ENCODE measurements at regions not wholly inside any gene's neighbourhood (a gene's known extent, or its start where the extent isn't known, plus 50 kb on each side); places are given as distances from the start of the nearest gene placed in this dataset.

GRCh38 chr9:85269811-85270210, 471.9 kb downstream of the AGTPBP1 start:
- CTCF ChIA-PET, result no interaction called here
- intact Hi-C loops (cut with micrococcal nuclease), result no loop called here
- H3K4me2 ChIP-seq (ENCODE audit: low read length), result no peak overlapping the region
- H3K9me3 ChIP-seq (ENCODE audit: low read length), result no peaks in the 10 kb centered on the region
- no peaks in the 10 kb centered on the region for H3F3A ChIP-seq (ENCODE audit: low read length, unreplicated experiment)
- no peaks in the 10 kb centered on the region for H4K20me1 ChIP-seq (ENCODE audit: low read length)
- H3K4me1 ChIP-seq (ENCODE audit: insufficient read depth, low read length), result no peaks in the 10 kb centered on the region
- TF ChIP-seq EZH2phosphoT487 (IDR thresholded peaks at IDR 0.05; ENCODE audit: borderline replicate concordance, low read length), result no peak
- no peak for TF ChIP-seq CTCF (conservative IDR thresholded peaks at IDR 0.05; ENCODE audit: low read depth, low read length)
- no peak for TF ChIP-seq EZH2 (IDR thresholded peaks at IDR 0.05; ENCODE audit: low read length, unreplicated experiment)
- ATAC-seq (no peak), DNase-seq (no peak)
- H2AFZ ChIP-seq (ENCODE audit: low read length), result no peak overlapping the region
- no peaks in the 10 kb centered on the region for H3K27me3 ChIP-seq (ENCODE audit: low read length)
- no TSS peak for BruUV-seq (replicated peaks)
- H3K79me2 ChIP-seq (ENCODE audit: low read length), result no peaks in the 10 kb centered on the region
- POLR2A ChIA-PET (ENCODE audit: unreplicated experiment), result no interaction called here
- H3K36me3 ChIP-seq (ENCODE audit: low read depth, low read length), result no peaks in the 10 kb centered on the region
- no peak overlapping the region for H3K27ac ChIP-seq (ENCODE audit: low read length)
- no peaks in the 10 kb centered on the region for H3K9me2 ChIP-seq (replicated peaks; ENCODE audit: low read length)
- H3K4me3 ChIP-seq (ENCODE audit: low read length), result no peak overlapping the region
- H3K9ac ChIP-seq (ENCODE audit: low read length), result no peak overlapping the region

GRCh38 chr9:85268131-85268530, 473.6 kb downstream of the AGTPBP1 start:
- POLR2A ChIA-PET (ENCODE audit: unreplicated experiment), result no interaction called here
- Histone ChIP-seq H3F3A (ENCODE audit: low read length, unreplicated experiment) (no peaks in the 10 kb centered on the region), H2AFZ (ENCODE audit: low read length) (no peak overlapping the region), H3K36me3 (ENCODE audit: low read depth, low read length) (no peaks in the 10 kb centered on the region), H3K9ac (ENCODE audit: low read length) (no peak overlapping the region), H3K27me3 (ENCODE audit: low read length) (no peaks in the 10 kb centered on the region), H3K4me3 (ENCODE audit: low read length) (no peak overlapping the region), H3K79me2 (ENCODE audit: low read length) (no peaks in the 10 kb centered on the region), H3K9me2 (replicated peaks; ENCODE audit: low read length) (no peaks in the 10 kb centered on the region), H3K4me2 (ENCODE audit: low read length) (no peak overlapping the region), H3K27ac (ENCODE audit: low read length) (no peak overlapping the region), H4K20me1 (ENCODE audit: low read length) (no peaks in the 10 kb centered on the region), H3K4me1 (ENCODE audit: insufficient read depth, low read length) (no peaks in the 10 kb centered on the region), H3K9me3 (ENCODE audit: low read length) (no peaks in the 10 kb centered on the region)
- TF ChIP-seq EZH2phosphoT487 (IDR thresholded peaks at IDR 0.05; ENCODE audit: borderline replicate concordance, low read length) (no peak), CTCF (conservative IDR thresholded peaks at IDR 0.05; ENCODE audit: low read depth, low read length) (no peak), EZH2 (IDR thresholded peaks at IDR 0.05; ENCODE audit: low read length, unreplicated experiment) (no peak)
- intact Hi-C loops (cut with micrococcal nuclease), result no loop called here
- no TSS peak for BruUV-seq (replicated peaks)
- DNase-seq, result no peak
- no peak for ATAC-seq
- CTCF ChIA-PET, result no interaction called here

GRCh38 chr9:85264695-85265094, 477.1 kb downstream of the AGTPBP1 start:
- CTCF ChIA-PET, result no interaction called here
- Histone ChIP-seq H3F3A (ENCODE audit: low read length, unreplicated experiment) (no peaks in the 10 kb centered on the region), H3K79me2 (ENCODE audit: low read length) (no peaks in the 10 kb centered on the region), H3K27ac (ENCODE audit: low read length) (no peak overlapping the region), H3K4me2 (ENCODE audit: low read length) (no peak overlapping the region), H3K27me3 (ENCODE audit: low read length) (no peaks in the 10 kb centered on the region), H3K9me3 (ENCODE audit: low read length) (no peaks in the 10 kb centered on the region), H3K4me1 (ENCODE audit: insufficient read depth, low read length) (no peaks in the 10 kb centered on the region), H3K4me3 (ENCODE audit: low read length) (no peak overlapping the region), H2AFZ (ENCODE audit: low read length) (no peak overlapping the region), H3K36me3 (ENCODE audit: low read depth, low read length) (no peaks in the 10 kb centered on the region), H4K20me1 (ENCODE audit: low read length) (no peaks in the 10 kb centered on the region), H3K9me2 (replicated peaks; ENCODE audit: low read length) (no peaks in the 10 kb centered on the region), H3K9ac (ENCODE audit: low read length) (no peak overlapping the region)
- no TSS peak for BruUV-seq (replicated peaks)
- intact Hi-C loops (cut with micrococcal nuclease), result no loop called here
- DNase-seq (no peak), ATAC-seq (no peak)
- TF ChIP-seq CTCF (conservative IDR thresholded peaks at IDR 0.05; ENCODE audit: low read depth, low read length) (no peak), EZH2phosphoT487 (IDR thresholded peaks at IDR 0.05; ENCODE audit: borderline replicate concordance, low read length) (no peak), EZH2 (IDR thresholded peaks at IDR 0.05; ENCODE audit: low read length, unreplicated experiment) (no peak)
- POLR2A ChIA-PET (ENCODE audit: unreplicated experiment), result no interaction called here

All from PC-3 (cell line).